NCI-H1105 (cell line): ENCODE measurements at regions not wholly inside any gene's neighbourhood (a gene's known extent, or its start where the extent isn't known, plus 50 kb on each side); places are given as distances from the start of the nearest gene placed in this dataset.
"Not testable (repeated sequence)": the region's sequence is repeated elsewhere in the genome, so short reads cannot be mapped to it uniquely, and the experiment has no call there.

ENCODE experiments used
- DNase-seq: peaks from one replicate; lab custom pipeline; 2025; lab: John Stamatoyannopoulos, UW

DNA sequence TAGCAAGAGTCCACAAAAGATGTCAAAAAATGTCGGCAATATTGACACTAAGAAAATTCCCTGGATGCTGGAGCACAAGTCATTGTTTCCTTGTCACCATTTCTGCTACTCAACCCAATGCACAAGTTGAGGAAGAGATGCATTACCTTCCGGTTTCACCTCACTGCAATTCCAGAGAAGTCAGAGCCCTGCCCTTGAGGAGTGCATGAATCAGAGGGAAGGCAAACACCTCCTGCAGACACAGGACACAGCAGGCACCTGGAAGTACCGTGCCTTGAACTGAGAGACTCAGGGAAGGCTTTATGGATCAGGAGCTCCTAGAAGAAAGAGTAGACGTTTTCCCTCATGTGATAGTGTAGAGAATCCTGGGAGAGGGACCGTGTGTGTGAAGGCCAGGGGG lies 62.7 kb upstream of the ARL4C start:
- DNase-seq, result no peak

- DNase-seq, result no peak
Measured at GRCh38 chr2:234558642-234559041, 61.8 kb upstream of the ARL4C start.

- no peak for DNase-seq
Measured at GRCh38 chr2:234556848-234557573, 60.1 kb upstream of the ARL4C start.

GRCh38 chr2:234555616-234556249 lies 58.9 kb upstream of the ARL4C start:
- no peak for DNase-seq

- no peak for DNase-seq
Measured at GRCh38 chr2:234555161-234555560, 58.3 kb upstream of the ARL4C start.

- not testable (repeated sequence) for DNase-seq
Measured at GRCh38 chr2:234553223-234553622, 56.3 kb upstream of the ARL4C start.

- DNase-seq, result peak; percentile 69
Measured at GRCh38 chr2:234550511-234551107, 53.7 kb upstream of the ARL4C start.

GRCh38 chr2:234550056-234550455 lies 53.2 kb upstream of the ARL4C start:
- no peak for DNase-seq

GRCh38 chr2:234548695-234549420 lies 52.0 kb upstream of the ARL4C start:
- no peak for DNase-seq

GRCh38 chr2:234546770-234547169 lies 49.9 kb upstream of the ARL4C start:
- no peak for DNase-seq
